ENCODE measurements at regions not wholly inside any gene's neighbourhood (a gene's known extent, or its start where the extent isn't known, plus 50 kb on each side); places are given as distances from the start of the nearest gene placed in this dataset.
"Not testable (repeated sequence)": the region's sequence is repeated elsewhere in the genome, so short reads cannot be mapped to it uniquely, and the experiment has no call there.

DNA sequence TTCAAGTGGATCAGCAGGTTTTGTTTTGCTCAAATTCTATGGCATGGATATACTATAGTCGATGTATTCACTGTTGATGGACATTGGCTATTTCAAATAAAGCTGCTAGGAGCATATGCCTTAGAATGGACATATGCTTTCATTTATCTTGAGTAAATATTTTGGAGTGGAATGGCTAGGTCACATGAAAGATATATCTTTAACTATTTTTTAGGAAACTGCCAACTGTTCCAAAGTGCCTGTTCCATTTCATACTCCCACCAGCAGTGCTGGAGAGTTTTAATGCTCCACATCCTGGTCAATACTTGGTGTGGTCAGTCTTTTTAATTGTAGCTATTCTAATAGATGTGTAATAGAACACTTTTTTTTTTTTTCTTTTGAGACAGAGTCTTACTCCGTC lies 81.1 kb upstream of the PIM1 start:
- Histone ChIP-seq H3K4me1 (ENCODE audit: insufficient read depth, low read length) (no peaks in the 10 kb centered on the region), H3K4me3 (ENCODE audit: low read length) (no peak overlapping the region), H3K36me3 (ENCODE audit: insufficient read depth, low read length) (no peaks in the 10 kb centered on the region), H3K9me3 (ENCODE audit: control insufficient read depth in 1 of 2, insufficient read depth in 1 of 2, low read length in 2 of 2) (no peaks in the 10 kb centered on the region), H3K27me3 (ENCODE audit: control insufficient read depth in 1 of 2, insufficient read depth in 2 of 2, low read length in 2 of 2) (no peaks in the 10 kb centered on the region), H3K27ac (ENCODE audit: low read depth in 1 of 2, low read length in 2 of 2) (no peak overlapping the region)
- ChIA-PET POLR2A (no interaction called here), CTCF (interaction anchor here (1.3 kb wide), 1 partner anchor 37 kb away, joined by 3 read pairs; no protein-coding TSS in a partner anchor)
- no peak for DNase-seq
- no peaks in the 10 kb centered on the region for H3K36me3 Mint-ChIP-seq (ENCODE audit: low read depth)
- no peak overlapping the region for H3K4me3 Mint-ChIP-seq
- H3K27me3 Mint-ChIP-seq = no peaks in the 10 kb centered on the region
- intact Hi-C loops (cut with DNase I, micrococcal nuclease) = no loop called here
- TF ChIP-seq, protein P1, sequence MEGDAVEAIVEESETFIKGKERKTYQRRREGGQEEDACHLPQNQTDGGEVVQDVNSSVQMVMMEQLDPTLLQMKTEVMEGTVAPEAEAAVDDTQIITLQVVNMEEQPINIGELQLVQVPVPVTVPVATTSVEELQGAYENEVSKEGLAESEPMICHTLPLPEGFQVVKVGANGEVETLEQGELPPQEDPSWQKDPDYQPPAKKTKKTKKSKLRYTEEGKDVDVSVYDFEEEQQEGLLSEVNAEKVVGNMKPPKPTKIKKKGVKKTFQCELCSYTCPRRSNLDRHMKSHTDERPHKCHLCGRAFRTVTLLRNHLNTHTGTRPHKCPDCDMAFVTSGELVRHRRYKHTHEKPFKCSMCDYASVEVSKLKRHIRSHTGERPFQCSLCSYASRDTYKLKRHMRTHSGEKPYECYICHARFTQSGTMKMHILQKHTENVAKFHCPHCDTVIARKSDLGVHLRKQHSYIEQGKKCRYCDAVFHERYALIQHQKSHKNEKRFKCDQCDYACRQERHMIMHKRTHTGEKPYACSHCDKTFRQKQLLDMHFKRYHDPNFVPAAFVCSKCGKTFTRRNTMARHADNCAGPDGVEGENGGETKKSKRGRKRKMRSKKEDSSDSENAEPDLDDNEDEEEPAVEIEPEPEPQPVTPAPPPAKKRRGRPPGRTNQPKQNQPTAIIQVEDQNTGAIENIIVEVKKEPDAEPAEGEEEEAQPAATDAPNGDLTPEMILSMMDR (IDR thresholded peaks at IDR 0.05) = no peak
- H3K27ac Mint-ChIP-seq = no peak overlapping the region
- no peaks in the 10 kb centered on the region for H3K9me3 Mint-ChIP-seq
- ATAC-seq (ENCODE audit: poor library complexity) = no peak
- H3K4me1 Mint-ChIP-seq (ENCODE audit: low read depth) = peaks cover 5% of the 10 kb centered on the region

DNA sequence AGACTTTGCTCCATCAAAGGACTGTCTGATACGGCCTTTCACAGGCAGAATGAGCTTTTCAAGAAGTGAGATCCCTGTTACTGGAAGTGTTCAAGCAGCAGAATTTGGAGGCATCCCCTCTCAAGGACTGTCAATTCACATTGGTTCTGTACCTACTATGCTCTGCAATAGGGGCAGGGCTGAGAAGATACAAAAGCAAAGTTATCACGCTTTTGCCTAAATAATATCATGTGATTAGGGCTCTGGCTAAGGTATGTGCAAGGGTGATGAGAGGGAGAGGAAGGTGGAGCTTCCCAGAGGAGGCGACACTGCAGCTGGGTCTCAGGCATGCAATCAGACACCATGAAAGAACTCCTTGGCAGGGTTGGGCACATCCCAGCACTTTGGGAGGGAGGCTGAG lies 80.2 kb upstream of the PIM1 start:
- Mint-ChIP-seq H3K36me3 (ENCODE audit: low read depth) (no peaks in the 10 kb centered on the region), H3K9me3 (no peaks in the 10 kb centered on the region), H3K4me3 (no peak overlapping the region), H3K27ac (no peak overlapping the region), H3K27me3 (no peaks in the 10 kb centered on the region), H3K4me1 (ENCODE audit: low read depth) (peaks cover 10% of the 10 kb centered on the region)
- DNase-seq (no peak), ATAC-seq (ENCODE audit: poor library complexity) (no peak)
- Histone ChIP-seq H3K4me1 (ENCODE audit: insufficient read depth, low read length) (peaks cover 7% of the 10 kb centered on the region), H3K9me3 (ENCODE audit: control insufficient read depth in 1 of 2, insufficient read depth in 1 of 2, low read length in 2 of 2) (no peaks in the 10 kb centered on the region), H3K27me3 (ENCODE audit: control insufficient read depth in 1 of 2, insufficient read depth in 2 of 2, low read length in 2 of 2) (no peaks in the 10 kb centered on the region), H3K4me3 (ENCODE audit: low read length) (no peak overlapping the region), H3K27ac (ENCODE audit: low read depth in 1 of 2, low read length in 2 of 2) (no peak overlapping the region), H3K36me3 (ENCODE audit: insufficient read depth, low read length) (no peaks in the 10 kb centered on the region)
- intact Hi-C loops (cut with DNase I, micrococcal nuclease) = no loop called here
- CTCF ChIA-PET = no interaction called here
- TF ChIP-seq, protein P1 (IDR thresholded peaks at IDR 0.05) = no peak
- POLR2A ChIA-PET = no interaction called here

DNA sequence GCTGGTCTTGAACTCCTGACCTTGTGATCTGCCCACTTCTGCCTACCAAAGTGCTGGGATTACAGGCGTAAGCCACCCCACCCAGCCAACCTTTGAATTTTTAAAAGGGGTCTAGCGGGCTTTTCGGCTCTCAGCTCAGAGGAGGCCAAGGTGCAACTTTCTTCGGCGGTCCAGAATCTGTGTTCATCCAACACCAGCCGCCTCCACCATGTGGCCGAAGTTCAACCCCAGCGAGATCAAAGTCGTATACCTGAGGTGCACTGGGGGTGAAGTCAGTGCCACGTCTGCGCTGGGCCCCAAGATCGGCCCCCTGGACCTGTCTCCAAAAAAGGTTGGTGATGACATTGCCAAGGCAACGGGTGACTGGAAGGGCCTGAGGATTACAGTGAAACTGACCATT lies 78.8 kb upstream of the PIM1 start:
- H3K27ac Mint-ChIP-seq; H3K4me3 ChIP-seq (ENCODE audit: low read length); CTCF ChIA-PET; H3K27me3 ChIP-seq (ENCODE audit: control insufficient read depth in 1 of 2, insufficient read depth in 2 of 2, low read length in 2 of 2); H3K27ac ChIP-seq (ENCODE audit: low read depth in 1 of 2, low read length in 2 of 2); H3K36me3 ChIP-seq (ENCODE audit: insufficient read depth, low read length); H3K4me3 Mint-ChIP-seq; POLR2A ChIA-PET; H3K36me3 Mint-ChIP-seq (ENCODE audit: low read depth); H3K27me3 Mint-ChIP-seq; H3K4me1 ChIP-seq (ENCODE audit: insufficient read depth, low read length); intact Hi-C loops (cut with DNase I, micrococcal nuclease); ATAC-seq (ENCODE audit: poor library complexity); DNase-seq; H3K9me3 ChIP-seq (ENCODE audit: control insufficient read depth in 1 of 2, insufficient read depth in 1 of 2, low read length in 2 of 2); H3K9me3 Mint-ChIP-seq: not testable (repeated sequence)
- peaks cover 15% of the 10 kb centered on the region for H3K4me1 Mint-ChIP-seq (ENCODE audit: low read depth)

DNA sequence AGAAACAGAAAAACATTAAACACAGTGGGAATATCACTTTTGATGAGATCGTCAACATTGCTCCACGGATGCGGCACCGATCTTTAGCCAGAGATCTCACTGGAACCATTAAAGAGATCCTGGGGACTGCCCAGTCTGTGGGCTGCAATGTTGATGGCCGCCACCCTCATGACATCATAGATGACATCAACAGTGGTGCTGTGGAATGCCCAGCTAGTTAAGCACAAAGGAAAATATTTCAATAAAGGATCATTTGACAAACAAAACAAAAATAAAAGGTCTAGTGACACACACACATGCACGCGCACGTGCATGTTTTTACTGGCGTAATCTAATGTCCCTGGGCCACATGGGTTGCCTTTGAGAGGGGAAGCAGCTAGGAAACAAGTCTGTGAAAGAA lies 78.4 kb upstream of the PIM1 start:
- H3K4me1 ChIP-seq (ENCODE audit: insufficient read depth, low read length); ATAC-seq (ENCODE audit: poor library complexity); H3K4me3 ChIP-seq (ENCODE audit: low read length); H3K9me3 ChIP-seq (ENCODE audit: control insufficient read depth in 1 of 2, insufficient read depth in 1 of 2, low read length in 2 of 2); H3K4me3 Mint-ChIP-seq; CTCF ChIA-PET; H3K27ac ChIP-seq (ENCODE audit: low read depth in 1 of 2, low read length in 2 of 2); H3K27me3 Mint-ChIP-seq; H3K27me3 ChIP-seq (ENCODE audit: control insufficient read depth in 1 of 2, insufficient read depth in 2 of 2, low read length in 2 of 2); POLR2A ChIA-PET; H3K36me3 ChIP-seq (ENCODE audit: insufficient read depth, low read length); intact Hi-C loops (cut with DNase I, micrococcal nuclease); DNase-seq; H3K9me3 Mint-ChIP-seq; H3K27ac Mint-ChIP-seq; H3K36me3 Mint-ChIP-seq (ENCODE audit: low read depth): not testable (repeated sequence)
- H3K4me1 Mint-ChIP-seq (ENCODE audit: low read depth) = peaks cover 15% of the 10 kb centered on the region

Data from CD4-positive, alpha-beta T cell (primary cell).